Activated gamma-delta T cell treated with anti-CD3 and anti-CD28 coated beads, Interleukin-2, amount 50 U/mL, for 16 hours (primary cell): ENCODE measurements at regions not wholly inside any gene's neighbourhood (a gene's known extent, or its start where the extent isn't known, plus 50 kb on each side); places are given as distances from the start of the nearest gene placed in this dataset.
"Not testable (repeated sequence)": the region's sequence is repeated elsewhere in the genome, so short reads cannot be mapped to it uniquely, and the experiment has no call there.

Experiments
- DNase-seq: peaks from one replicate; pipeline ENCODE4 v3.0.0-alpha.2; 2020; ENCODE audit warnings: low read depth

DNA sequence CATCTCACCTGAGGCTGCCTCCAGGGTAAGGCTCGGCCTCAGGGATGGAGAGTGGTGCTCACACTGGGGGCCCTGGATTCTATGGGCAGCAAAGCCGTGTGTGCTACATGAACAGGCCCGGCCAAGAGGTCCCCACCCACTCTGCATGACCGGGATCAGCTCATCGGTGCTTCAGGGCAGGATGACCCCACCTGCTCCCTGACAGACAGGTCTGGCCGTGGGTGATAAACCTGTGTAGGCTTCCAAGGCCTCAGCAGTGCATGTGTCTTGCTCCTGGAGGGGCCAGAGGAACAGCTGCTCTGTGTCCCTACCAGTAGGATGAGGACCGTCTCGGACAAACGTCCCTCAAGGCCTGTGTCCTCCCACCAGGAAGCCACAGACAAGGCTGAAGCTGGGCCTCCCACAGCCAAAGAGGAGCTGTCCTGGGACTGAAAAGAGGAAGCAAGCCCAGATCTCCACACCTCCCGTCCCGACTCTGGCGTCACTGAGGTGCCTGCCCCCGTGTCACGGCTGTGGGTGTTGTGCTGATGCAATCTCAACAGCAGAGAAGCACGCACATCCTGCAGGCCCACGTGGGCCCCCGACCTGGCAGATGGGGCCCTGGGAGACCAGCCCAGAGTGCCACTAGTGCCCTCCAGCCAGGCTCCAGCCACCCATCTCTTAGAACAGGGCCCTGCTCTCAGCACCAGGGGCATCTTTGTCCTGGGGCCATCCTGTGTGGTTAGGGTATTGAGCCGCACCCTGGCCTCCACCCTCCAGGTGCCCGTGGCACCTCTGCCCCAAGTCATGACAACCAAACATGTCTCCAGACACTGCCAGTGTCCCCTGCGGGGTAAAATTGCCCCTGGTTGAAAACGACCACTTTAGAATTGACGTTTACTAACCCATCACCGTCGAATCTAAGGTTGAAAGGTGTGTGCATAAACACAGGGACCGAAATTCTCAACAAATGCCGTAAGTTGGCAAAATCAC lies 5455.9 kb upstream of the TPTE start:
- peak; percentile 57 for DNase-seq

DNA sequence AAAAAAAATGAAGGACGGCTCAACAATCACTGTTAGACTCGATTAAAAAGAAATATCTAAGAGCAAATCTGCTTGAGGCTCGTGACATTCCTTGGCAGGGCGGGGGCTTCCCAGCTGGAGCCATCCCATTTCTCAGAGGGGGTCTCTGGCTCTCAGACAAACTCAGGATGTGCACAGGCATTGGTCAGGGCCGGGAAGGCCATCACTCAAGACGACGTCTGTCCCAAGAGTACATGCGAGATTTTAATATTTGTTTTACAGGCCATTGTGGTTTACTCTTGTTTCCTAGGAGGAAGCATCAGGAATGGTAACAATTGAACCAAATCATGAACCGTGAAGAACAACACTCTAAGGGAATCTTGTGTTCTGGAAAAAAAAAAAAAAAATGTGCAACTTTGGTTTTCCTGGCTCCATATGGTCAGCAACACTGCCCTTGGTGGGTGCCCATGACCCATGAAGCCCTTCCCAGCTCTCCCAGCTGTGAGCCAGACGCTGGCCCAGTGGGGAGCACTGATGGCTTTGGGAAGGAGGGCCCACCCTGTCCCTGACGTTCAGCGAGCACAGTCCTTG lies 5454.6 kb upstream of the TPTE start:
- DNase-seq, result not testable (repeated sequence)

DNA sequence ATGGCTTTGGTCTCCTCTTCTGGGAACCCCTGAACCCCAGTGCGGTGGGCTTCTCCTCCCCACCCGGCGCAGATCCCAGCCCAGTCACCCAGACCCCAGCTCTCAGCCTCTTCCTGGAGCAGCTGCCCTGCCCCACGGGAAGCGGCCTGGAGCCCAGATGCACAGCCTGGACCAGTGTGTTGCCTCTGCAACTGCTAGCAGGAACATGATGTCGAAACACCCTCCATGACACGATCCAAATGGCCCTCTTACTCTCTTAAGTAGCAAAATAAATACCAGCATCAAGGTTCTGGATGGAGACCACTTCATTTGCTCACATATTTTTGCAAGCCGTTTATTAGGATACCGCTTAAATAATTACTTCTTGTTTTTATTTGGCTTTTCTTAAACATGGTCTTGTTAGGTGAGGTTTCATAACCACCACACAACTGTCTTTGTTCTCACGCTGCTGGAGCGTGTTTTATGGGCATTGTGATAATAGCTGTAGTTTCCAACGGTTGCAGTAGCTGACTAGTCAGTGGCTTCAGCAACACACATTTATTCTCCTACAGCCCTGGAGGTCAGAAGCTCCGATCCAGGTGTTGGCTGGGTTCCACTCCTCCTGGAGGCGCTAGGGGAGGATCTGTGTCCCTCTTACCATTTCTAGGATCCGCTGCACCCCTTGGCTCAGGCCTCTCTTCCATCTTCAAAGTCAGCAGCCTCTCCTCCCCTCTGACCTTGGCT lies 5453.9 kb upstream of the TPTE start:
- not testable (repeated sequence) for DNase-seq

DNA sequence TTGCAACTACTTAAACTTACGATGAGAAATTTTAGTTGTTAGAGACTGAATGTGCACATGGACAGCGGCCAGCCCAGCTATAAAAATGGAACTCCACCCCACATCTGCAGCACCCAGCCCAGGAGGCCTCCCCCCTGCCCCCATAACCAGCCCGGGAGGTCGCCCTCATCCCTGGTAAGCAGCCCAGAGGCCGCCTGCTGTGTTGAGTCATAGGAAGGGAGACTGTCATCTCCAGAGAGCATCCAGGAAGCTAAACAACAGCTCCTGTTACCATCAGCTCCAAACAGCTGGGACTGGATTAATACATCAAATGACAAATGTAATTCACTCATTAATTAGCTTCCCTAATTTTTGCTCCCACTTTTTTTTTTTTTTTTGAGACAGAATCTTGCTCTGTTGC lies 5452.7 kb upstream of the TPTE start:
- not testable (repeated sequence) for DNase-seq

DNA sequence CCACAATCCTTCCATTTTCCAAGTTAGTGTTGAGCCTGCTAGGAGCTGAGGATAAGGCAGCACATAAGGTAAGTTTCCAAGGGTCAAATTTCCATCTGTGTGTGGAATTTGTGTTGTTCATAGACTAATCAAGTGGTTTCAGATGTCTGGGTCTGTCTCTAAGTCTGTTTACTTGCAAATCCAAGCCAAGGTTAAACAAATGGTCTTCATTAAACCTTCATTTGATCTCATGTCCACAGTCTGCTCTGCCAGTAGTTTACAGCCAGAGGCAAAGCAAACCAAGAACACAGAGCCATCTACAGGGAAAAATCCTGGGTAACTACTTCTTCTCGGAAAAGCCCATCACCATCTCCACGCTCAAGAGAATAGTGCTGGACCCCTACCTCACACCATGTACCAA lies 5450.2 kb upstream of the TPTE start:
- not testable (repeated sequence) for DNase-seq

DNA sequence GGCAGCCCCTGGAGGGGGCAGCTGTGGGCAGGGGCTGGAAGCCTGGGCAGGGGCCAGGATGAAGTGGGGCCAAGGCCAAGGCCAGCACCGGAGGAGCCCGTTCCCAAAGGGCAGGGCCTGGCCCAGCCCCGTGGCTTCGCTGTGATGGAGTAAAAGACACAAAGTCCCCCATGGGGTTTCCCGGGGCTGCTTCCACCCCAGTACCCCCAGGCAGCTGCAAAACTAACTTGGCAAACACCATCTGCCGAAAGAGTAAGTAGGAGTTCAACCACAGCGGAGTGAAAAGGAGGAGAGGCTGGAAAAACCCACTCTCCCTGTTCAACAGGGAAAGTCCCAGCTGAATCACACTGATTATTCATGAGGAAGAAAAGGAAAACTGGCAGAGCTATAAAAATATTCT lies 5444.5 kb upstream of the TPTE start:
- DNase-seq, result not testable (repeated sequence)

DNA sequence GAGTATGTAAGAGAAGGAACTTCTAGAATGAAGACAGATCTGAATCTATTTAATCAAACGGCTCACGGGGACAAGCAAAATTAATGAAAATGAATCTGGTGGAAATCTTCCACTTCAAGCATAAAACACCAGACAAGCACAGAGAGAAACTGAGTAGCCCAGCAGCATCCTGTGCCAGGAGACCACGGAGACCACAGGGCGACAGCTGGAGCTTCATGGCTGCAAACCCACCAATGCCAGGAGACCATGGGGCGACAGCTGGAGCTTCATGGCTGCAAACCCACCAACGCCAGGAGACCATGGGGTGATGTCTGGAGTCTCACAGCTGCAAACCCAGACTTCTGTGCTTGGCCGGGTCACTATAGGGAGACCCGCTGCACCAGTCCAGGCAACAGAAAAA lies 5442.0 kb upstream of the TPTE start:
- DNase-seq, result not testable (repeated sequence)

DNA sequence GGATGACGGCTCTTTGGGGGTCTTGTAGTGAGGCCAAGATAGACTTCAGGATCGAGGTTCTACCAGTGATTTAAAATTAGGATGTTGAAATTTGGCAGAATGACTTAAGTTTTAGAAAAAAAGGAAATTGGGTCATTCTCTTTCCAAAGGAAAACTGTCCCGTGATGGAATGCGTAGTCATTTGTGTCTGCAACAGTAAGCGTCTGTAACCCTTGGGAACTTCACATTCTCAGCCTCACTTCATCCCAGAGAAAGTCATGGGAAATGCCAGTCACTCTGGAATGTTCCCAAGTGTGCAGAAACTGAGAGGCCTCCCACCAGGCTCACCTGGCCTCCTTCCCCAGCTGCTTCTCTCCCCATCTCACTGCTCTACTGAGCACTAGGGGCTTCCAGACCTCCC lies 5441.4 kb upstream of the TPTE start:
- not testable (repeated sequence) for DNase-seq

DNA sequence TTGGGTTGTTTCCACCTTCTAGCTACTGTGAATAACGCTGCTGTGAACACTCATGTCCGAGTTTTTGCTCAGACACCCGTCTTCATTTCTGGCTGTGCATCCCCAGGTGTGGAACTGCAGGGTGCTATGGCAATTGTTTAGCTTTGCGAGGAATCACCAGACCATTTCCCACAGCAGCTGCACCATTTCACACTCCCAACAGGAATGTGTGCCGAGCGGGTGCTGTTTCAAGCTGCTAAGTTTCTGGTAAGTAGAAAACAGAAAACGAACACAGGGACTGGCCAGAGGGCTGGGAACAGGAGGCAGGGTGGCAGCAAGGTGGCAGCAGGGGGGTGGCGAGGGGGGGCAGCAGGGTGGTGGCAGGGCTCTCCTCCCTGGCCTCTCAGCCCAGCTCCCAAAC lies 5437.1 kb upstream of the TPTE start:
- not testable (repeated sequence) for DNase-seq

DNA sequence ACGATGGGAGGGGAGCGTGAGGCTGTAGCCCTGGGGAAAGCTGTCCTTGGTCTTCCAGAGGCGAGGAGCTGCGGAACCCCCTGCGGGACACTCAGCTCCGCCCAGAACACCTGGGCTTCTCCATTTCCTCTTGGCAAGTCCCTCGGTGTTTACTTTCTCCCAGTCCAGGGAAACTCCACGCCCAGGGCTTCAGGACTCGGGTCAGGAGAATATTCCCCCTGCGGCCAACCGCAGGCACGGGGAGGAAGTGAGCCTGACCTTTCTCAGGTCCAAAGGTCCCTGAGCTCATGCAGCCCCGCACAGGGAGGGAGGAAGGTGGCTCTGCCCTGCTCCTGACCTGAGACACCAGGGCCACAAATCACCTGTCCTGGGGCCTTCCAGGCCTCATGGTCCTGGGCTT lies 5435.9 kb upstream of the TPTE start:
- DNase-seq, result not testable (repeated sequence)

DNA sequence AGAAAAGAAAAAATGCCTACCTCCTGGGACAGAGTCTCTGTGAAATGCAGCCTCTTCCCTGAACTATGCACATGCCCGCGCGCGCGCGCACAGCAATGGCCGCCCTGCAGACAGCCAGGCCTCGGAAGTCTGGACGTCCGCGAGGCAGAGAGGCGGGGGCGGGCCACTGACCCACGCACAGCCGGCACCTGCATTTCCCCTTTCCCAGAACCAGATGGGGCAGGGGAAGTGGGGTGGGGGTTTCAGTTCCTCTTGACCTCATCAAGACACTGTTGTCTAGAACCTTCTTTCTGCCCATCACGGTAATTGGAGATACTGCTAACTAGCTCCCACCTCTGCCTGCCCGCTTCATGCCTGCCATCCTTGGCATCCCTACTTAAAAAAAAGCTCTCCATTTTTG lies 5435.0 kb upstream of the TPTE start:
- not testable (repeated sequence) for DNase-seq

DNA sequence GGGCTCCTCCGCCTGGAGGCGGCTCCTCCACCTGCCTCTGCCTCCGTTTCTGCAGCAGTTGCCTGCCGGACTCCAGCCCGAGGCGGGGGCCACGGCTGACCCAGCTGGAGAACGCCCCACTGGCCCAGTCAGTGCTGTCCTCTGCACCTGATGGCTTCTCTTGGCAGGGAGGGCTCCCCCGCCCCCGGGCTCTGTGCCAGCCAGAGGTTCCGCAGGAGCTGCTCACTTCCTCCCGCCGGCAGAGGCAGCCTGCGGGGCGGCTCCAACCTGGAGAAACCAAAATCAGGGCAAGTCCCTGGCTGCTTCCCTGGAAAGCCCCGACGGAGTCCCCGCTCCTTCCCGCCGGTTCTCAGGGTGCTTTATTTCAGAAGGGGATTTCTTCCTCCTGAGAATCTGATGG lies 5432.6 kb upstream of the TPTE start:
- DNase-seq, result not testable (repeated sequence)

DNA sequence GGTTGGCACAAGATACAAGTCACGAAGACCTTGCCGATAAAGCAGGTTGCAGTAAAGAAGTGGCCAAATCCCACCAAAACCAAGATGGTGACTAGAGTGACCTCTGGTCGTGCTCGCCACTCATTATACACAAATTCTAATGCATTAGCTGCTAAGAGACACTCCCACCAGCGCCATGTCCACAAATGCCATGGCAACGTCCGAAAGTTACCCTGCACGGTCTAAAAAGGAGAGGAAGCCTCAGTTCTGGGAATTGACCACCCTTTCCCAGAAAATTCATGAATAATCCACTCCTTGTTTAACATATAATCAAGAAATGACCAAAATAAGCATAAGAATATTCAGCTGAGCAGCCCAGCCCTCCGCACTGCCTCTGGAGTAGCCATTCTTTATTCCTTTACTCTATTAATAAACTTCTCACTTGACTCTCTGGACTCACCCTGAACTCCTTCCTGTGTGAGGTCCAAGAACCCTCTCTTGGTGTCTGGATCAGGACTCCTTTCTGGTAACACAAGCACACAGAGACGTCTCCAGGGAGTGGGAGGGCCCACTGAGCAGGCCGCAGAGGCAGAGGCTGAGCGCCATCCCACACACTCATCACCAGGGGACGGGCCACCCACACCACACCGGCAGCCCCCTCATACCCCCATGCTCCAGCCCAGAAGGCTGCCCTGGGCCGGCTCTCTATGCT lies 5431.8 kb upstream of the TPTE start:
- DNase-seq, result not testable (repeated sequence)

DNA sequence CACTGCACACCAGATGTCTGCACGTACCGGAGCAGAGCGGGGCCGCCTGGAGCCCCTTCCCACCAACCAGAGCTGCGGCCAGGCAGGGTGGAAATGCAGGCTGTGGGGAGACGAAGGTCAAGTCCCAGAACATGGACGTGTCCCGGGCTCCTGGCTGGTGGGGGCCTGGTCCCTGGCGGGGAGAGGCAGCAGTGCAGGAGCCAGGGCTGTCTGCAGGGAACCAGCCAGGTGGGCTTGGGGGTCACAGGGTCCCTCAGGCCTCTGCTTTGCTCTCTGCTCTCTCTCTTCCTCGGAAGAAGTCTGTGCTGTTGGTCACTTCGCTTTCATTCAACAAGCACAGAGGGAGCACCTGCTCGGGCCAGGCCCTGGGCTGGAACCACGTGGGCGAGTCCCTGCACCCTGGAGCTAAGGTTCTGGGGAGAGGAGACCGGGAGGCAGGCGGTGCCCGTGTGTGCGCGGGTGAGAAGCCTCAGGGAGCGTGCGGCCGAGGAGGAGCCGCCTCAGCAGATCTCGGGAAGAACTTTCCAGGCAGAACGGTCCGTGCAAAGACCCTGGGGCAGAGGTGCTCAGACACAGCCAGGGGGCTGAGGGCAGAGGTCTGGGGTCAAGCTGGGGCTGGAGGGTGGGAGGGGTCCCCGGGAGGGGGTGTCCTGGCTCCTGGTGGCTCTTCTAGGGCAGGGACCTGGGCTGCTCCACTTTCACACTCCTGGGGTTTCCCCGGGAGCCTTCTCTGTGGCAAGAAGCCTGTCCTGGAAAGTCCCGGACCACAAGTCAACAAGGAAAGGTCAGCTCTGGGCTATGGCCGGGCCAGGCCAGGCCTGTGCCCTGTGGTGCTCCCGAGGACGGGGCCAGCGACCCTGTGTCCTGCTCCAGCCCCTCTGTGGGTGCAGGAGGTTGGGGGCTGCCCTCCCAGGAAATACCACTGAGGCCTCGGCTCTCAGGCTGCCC lies 5431.0 kb upstream of the TPTE start:
- DNase-seq, result not testable (repeated sequence)

DNA sequence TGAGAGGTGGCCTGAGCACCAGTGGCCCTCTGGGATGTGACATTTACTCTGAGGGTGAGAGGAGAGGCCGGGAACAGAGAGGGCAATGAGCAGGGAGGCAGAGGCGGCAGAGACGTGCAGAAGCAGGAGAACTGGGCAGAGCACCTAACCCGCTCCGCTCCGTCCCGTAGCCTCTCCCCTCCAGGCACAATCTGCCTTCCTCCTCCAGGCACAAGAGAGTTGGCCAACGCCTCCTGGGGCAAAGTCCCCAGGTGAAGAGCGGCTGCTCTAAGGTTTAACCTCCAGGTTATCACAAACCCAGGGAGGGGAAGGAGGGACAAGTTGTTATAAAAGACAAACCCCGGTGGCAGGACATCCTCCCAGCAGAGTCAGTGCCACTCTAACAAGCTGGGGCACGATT lies 5430.1 kb upstream of the TPTE start:
- DNase-seq, result not testable (repeated sequence)

DNA sequence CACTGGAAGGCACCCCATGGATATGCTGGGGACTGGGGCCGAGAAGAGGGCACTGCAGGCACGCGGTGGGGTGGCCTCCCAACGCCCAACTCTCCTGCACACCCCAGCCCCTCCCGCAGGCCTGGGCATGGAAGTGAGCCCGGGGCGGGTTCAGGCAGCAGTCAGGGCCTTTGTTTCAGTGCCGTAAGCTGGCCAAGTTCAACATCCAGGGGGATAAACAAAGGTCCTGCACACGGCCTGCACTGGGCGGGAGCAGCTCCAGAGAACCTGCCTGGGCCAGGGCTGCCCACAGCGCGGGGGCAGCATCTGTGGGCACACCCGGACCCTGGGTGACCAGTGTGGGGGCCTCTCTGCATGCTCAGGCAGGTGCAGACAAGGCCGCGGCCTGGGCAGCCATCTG lies 5425.8 kb upstream of the TPTE start:
- DNase-seq, result not testable (repeated sequence)

DNA sequence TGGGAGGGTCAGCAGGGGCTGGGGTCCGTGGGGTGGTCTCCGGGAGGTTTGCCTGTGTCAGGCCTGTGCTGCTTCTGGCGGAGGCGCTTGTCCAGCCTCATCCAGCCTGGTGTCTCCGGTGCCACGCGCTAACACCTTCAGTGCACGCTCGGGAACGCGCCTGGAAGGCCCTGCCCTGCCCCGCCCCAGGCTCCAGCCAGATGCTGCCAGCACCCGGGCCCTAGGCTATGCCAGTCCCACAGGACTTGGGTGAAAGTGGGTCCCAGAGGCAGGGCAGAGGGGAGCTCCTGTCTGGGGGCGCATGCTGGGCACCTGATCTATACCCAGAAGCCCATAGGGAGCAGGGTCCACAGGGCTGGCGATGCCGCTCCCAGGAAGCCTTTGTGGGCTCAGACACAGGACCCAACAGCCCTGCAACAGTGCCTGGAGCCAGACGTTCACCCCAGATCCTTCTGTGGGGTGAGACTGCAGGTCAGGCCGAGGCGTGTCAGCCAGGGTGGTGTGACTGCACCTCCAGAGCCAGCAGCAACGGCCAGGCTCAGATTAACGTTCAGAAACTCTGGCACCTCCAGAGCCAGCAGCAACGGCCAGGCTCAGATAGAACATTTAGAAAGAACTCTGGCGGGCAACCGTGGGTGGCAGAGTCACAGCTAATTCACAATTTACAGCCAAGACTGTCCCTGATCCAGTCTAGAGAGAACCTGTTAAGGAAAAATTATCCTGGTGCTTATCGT lies 5423.2 kb upstream of the TPTE start:
- not testable (repeated sequence) for DNase-seq

DNA sequence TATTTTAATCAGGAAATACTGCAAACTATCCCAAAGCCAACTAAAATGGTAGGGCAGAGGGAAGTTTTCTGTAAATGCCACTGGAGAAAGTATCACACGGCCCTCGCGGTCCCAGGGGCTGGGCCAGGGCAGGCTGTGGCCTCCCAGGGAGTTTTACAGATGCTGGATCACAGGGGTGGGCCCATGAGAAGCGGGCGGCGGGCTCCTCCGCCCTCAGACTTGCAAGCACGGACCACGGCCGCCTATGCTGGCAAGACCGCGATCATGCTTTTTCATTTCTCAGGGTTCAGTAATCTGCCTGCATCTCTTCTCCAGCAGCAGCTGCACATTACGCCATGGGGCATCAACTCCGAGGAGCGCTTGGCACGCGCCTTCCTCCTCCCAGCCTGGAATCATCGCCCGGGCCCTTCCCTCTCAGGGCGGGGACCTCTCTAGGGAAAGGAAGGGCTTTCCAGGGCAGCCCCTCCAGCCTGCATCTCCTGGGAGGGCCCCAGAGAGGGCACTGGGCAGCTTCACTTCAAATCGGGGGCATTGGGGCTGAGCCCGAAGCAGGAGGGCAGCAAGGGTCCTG lies 5420.7 kb upstream of the TPTE start:
- not testable (repeated sequence) for DNase-seq

DNA sequence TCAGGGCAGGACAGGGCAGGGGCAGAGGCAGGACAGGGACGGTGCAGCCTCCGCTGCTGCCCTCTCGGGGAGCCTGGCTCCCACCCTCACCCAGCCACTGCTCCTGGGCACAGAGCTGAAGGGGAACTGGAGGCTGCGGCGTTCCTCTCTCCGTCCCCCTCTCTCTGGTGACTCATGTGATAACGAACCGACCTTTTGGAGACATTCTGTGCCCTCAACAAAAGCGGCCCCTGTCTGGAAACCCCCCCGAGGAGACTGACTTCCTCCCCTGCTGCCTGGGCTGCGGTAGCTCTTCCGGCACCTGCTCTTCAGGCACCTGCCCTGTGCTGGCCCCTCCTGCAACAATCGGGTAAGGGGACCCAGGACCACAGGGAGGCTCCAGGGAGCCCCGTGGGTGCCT lies 5419.6 kb upstream of the TPTE start:
- peak; percentile 77 for DNase-seq
